Renal pelvis (tissue), 1 donor: ENCODE measurements at regions not wholly inside any gene's neighbourhood (a gene's known extent, or its start where the extent isn't known, plus 50 kb on each side); places are given as distances from the start of the nearest gene placed in this dataset.
A peak's percentile ranks its signal among the peaks of the same experiment; 100 is the strongest.
"Not testable (repeated sequence)": the region's sequence is repeated elsewhere in the genome, so short reads cannot be mapped to it uniquely, and the experiment has no call there.

ENCODE experiments used
- DNase-seq: peaks from one replicate; pipeline ENCODE4 v3.0.0-alpha.2; 2013

DNA sequence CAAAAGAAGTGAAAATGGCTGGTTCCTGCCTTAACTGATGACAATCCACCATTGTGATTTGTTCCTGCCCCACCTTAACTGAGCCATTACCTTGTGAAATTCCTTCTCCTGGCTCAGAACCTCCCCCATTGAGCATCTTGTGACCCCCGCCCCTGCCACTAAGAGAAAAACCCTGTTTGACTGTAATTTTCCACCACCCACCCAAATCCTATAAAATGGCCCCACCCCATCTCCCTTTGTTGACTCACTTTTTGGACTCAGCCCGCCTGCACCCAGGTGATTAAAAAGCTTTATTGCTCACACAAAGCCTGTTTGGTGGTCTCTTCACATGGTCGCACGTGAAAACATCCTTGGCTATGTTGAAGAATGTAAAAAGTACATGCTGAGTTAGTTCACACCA lies 197.6 kb upstream of the FBN2 start:
- not testable (repeated sequence) for DNase-seq

DNA sequence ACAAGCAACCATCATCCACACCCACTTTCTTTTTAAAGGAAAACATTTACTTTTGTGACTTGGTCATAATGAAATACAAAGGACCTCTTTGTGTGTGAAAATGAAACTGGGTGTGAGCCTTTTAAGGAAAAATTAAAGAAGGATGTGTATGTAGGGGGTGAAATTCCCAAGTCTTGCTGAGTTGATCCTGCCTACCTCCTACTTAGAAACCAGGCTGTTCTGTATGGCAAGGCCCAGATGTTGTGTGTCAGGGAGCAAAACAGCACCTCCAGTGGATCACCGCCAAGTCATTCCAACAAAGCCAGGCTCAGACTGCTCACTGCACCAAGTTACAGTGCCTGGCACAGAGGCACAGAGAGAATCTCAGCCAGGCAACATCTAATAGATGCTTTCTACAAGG lies 198.5 kb upstream of the FBN2 start:
- DNase-seq, result no peak

DNA sequence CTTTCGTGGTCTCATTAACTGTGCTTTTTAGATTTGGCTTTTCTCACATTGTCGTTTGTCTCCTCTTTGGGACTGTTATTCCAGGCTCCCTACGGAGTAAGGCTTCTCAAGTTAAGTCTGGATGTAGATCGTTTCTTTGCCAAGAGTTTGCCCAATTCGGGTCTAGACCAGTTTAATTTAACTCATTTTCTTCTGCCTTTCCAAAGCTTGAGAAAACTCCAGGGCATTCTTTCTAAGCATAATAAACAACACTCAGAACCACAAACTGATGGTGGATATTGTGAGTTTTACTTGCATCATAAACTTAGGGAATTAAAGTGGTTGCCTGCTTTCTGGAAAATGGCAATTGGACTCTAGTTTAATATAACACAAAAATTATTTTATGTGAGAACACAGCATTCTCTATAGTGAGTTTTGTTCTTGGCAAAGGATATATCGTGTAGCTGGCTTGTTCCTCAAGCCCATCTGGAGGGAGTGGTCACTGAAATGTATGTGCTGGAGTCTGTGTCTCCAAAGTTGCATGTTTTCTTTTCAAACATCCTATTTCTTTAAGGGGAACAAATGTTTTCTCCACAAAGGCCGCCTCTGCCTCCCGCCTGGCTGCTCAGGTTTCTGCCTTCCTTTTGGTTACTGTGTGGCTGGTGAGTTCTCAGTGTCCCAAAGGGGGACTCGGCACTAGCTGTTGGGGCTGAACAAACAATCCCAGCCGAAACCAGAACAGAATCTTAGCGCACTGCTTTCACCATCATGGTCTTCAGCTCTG lies 211.3 kb upstream of the FBN2 start:
- DNase-seq, result no peak

DNA sequence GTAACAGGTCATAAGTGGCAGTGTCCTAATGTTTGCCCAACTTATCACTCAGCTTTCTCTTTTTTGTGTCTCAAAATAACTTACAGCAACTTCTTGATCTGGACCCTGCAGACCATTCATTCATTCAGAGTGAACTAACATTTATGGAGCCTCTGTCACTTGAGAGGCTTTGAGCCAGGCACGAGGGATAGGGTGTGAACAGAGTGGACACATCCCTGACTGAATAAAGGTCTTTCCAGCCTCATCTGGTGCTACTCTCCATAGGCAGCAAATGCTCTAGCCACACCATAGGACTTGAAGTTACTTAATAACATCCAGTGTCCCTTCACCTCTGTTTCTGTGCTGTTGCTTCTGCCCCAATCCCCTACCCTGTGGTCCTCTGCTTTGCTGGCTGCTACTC lies 212.1 kb upstream of the FBN2 start:
- DNase-seq, result no peak

DNA sequence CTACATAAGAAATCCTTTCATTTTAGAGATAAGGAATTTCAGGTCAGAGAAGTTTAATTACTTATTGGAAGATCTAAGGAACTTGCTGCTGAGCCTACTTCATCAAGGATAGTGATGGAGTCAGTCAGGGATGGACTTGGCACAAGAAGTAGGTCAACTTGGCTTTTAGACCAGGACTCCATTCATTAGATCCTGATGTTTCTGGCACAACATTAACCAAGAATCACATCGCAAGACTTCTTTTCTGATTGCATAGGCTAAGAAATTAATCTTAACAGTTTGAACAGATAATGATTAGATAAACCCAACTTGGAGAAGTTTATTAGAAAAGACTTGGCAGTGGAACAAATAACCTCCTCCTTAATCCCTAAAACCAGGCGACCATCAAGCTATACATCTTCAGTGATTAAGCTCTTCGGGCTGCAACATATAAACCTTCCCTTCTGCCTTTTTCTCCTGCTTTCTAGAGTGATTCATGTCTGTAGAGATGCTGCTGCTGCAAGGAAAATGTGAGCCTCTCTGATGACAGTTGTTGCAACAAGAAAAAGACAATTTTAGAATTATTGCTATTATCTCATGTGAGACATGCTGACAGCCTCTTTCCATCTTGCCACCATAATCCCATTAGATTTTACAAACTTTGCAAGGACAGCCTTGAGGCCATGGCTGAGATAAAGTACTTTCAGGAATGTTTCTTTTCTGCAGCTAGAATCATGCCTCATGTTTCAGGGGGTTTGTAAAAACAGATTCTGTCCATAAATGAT lies 207.9 kb upstream of the SLC27A6 start:
- DNase-seq, result no peak

DNA sequence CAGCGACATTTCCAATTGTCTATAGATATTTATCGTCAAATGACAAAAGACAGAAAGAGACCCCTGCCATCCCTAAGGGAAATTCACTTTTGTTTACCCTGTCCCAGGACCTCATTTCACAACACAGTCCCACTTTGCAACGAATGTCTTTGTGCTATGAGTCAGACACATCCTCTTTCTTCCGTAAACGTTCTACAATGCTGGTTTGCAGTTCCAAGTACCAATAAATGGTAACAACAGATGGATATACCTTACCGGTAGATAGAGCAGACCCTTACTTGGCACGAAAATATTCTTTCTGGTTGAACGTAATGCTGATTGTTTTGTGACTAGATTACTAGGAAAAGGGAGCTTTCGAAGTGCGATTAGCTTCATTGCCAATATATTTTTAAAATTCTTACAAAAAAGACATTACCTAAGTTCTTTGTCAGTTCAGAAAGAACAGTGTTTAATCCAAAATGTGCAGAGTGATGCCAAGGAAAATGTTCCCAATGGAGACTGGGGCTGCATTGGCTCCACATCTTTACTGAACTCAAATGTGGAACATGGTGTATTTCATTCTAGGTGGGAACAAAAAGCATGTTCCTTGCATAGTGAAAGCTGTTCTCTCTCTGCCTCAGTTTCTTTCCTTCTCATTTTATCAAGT lies 202.5 kb upstream of the SLC27A6 start:
- DNase-seq, result no peak

DNA sequence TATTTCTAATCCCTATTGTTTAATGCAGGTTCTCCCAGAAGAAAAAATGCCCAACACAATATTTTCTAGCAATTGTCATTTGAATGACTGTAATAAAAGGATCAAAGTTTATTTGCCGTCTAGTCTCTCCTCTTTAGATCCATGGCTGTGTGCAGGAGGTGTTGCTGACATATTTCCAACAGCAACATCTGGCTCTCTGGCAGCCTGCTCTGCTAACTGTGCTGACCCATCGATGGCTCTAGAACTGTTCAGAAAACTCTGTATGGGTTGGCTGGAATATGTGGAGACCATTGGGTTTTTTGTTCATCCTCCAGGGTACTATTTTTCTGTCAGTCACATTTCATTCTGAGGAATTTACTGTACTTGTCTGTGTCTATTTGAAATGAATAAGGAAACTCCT lies 202.0 kb upstream of the SLC27A6 start:
- peak; percentile 29 for DNase-seq

DNA sequence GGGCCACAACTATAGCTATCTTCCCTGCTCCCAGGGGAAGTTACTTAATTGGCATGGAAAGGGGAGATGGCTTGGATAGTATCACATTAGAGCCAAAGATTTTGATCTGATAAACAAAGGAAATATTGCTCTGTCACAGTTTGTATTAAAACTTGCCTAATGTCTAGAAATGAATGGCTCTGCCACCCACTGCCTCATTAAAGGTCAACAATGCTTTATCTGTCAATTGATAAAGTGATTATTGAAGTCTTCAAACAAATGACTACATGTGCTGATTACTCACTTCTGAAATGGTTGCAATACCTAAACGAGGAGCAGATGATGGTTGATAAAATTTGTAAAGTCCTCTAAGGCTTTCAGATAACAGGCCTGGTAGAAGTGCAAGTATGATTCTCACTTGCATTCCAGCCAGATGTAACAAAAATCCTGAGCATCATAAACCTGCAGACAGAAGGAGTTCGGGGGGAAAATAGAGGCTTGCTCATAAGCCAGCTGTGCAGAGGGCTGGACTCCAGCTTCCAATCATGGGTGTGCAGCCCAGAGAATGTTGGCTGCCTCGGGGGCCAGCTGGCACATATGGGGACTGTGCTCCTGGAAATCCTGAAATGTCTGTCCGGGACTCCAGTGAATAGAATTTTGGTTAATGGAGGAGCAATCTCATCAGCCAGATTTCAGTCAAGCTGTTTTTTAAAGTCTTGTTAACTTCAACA lies 200.5 kb upstream of the SLC27A6 start:
- DNase-seq, result no peak

DNA sequence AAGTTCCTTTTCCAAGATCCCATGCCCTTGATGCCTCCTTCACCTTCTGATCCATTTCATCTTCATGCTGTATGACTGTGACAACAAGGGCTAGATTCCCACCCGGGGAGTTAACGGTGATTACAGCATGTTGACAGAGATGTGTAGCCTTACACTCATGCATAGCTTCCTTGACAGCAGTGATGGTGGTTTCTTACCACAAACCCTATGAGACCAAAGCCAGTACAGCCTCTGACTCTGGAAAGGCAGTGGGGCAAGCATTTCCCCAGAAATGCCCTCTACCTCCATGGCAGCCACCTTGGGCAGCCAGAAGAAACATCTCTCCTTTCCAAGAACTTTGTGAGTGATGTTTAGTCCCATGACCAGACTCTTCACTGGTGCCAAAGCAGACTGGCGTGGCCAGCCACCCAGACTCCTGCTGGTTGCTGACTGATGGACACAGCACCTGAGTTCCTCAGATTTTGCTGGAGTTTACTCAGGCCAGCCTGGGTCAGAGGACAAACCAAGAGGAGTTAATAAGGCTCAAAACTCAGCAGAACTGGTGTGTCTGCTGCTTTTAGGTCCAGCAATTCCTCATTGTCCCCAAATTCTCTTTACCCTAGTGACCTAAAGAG lies 199.7 kb upstream of the SLC27A6 start:
- DNase-seq, result no peak

DNA sequence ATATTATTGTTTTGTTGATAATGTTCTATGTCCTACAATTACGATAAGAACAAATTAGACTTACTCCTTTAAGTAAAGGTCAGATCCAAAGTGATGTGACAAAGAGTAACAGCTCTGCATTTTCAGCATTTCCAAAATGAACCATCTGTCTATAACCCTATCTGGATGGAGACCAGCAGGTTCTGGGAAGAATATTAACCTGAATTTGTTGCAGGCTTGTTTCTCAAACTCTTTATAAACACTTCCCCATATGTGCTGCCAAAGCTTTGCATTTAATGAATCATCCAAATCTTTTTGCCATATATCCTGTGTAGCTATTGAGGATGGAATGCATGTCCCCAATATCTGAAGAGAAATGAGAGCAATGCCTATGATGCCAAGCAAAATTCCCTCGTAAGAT lies 198.9 kb upstream of the SLC27A6 start:
- no peak for DNase-seq

DNA sequence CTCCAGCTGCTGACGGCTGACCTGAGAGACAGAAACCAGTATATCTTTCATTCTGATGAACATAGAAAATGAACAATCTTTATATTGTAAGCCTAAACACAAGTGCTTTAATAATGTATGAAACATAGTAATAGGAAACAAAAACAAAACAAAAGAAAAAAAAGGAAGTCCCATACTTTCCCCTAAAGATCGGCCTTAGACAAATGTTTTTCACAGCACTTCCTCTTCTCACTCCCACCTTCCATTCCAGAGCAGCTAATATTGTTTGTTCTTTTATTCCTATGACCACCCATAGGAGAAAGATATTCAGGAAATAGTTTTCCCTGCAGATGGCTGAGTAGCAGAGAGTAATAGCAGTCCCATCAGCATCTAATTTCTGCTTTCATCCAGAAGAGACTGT lies 194.4 kb upstream of the SLC27A6 start:
- no peak for DNase-seq

DNA sequence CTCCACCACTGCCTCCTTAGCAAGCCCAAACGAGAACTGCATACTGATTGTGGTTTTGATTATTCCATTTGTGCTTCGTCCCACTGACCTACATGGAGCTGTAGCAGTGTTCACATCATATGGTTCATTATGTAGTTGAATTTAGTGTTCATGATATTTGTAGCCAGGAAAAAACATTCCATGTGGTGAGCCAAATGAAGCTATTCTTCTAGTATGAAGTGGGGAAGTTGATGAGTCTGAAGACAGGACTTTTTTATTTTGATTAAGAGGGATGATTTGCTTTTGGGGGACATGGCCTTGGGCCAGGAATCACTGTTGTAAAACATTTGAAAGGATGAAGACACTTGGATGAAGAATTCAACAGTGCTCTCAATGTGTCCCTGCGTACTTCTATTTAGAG lies 192.9 kb upstream of the SLC27A6 start:
- DNase-seq, result no peak

DNA sequence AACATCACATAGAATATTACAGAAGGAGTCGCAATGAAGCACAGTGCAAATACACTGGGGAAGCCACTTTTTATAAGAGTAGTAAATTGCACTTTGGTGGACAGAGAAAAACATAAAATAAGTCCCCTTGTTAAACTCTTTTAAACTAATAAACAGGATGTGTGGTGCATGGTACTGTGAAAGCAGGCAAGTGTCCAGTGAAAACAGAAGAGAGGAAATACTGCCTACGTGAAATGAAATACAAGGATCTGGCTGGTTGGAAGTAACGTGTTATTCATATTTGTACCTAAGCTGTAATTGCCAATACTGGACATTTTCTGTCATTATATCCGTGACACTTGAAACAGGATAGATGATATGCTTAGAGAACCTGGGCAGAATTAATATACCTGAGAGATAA lies 191.9 kb upstream of the SLC27A6 start:
- no peak for DNase-seq

DNA sequence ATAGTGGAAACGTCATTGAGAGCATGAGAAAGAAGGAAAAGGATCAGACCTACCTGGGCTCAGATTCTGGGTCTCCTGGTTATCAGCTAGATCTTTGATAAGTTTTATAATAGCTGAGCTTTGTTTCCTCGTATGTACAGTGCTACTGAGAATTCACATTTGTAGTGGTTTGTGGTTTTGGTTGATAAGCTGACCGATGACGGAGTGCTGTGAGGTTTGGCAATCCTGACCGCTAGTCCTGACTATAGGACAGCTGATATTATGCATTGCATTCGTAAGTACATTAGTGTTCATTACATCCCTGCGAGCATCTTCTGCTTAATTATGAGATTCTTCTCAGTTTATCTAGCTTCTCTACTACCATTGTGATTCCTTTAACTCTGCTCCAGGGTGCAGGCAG lies 190.7 kb upstream of the SLC27A6 start:
- no peak for DNase-seq

DNA sequence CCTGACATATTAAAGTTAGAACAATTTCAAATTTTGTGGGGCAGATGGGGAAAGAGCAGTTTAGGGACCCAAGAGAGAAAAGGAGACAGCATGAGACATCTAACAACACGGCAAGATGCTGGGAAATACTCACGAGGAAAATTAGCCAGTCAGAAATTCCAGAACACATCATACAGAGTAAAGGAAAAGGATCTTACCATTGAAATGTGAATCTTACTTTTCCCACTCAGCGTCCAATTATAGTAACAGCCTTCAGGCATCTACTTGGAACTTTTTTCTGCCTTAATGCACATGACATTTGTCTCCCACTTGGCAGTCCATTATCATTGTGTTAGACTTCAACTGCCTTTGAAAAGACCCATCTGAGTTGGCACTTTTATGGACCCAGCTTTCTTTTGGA lies 189.7 kb upstream of the SLC27A6 start:
- DNase-seq, result no peak

DNA sequence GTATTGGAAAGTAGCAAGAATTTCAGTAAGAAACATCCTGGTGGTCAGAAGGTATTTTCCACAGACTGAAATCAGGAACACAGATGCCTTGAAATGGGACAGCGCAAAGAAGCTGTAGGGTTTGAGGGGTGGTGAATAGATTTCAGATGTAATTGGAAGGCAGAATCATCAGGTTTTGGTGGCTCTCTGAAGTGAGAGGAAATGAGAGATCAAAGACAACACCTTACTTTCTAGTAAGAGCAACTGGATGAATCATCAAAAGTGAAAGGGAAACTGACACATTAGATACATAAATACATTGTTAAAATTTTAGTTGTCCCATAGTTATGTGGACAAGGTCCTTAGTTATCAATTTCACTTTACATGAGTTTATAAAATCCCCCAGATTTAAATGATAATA lies 188.2 kb upstream of the SLC27A6 start:
- DNase-seq, result no peak

DNA sequence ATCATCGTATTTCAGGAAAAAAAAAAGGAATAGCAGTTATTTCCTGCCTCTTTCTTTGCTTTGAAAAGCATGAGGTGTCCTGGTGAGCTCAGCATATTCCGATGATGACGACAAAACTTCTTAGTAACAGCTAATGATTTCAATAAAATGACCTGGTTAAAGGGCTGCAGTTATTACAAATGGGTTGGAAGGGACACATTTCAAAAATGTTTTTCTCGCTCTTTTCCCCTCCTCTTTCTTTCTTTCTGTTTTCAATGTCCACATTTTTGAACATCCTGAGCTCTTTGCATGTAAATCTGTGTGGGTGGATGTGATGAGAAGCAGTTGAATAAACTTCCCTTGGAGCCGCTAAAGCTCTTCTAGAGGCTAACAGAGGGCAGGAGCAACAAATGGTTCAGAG lies 186.8 kb upstream of the SLC27A6 start:
- no peak for DNase-seq

DNA sequence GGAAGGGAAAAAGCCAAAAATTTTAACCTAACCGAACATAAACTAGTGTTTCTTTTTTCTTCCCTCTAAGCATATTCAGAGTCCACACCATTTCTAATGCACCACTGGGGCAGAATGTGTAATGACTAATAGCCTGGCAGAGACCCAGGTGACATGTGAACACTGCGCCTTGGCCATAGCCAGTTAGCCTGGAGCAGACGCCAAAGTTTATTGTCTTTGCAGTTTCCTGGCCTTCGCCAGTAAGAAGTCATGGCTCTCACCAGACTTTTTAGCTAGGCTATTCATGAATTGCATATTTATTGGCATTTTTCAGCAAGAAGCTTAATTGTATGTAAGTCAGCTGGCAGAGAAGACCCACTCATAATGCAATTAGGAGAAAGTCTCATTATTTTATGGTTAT lies 182.8 kb upstream of the SLC27A6 start:
- DNase-seq, result no peak

DNA sequence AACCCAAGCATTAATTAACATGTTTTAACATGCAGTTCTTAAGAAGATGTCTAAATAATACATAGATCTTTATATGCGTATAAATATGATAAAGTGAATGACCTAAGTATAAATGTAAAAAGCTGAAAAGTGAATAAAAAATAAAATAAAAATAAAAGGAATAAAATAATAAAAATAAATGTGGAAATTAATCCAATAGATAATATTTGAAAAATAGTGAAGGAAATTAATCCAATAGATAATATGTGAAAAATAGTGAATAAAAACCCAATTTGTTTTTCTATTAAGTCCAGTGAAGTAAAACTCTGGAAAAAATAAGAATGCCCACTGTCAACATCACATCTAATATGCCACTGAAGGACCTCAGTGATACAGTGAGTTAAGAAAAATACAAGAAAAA lies 180.6 kb upstream of the SLC27A6 start:
- no peak for DNase-seq

DNA sequence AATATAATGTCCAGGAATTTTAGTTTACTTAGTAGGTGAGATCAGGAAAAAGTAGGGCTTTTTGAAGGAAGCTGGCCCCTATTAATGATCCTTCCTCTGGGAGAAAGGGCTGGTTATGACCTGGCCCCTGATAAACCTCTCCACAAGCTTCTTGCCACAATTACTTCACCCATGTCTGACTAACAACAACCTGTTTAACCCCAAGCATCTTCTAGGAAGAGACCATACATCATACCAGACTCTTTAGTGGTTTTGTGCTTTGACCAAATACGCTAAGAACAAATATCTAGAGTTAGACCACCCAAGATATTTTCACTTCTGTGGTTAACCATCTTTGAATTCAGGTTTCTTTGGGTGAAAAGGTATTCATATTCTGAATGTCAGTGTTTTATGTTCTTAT lies 174.0 kb upstream of the SLC27A6 start:
- DNase-seq, result no peak

DNA sequence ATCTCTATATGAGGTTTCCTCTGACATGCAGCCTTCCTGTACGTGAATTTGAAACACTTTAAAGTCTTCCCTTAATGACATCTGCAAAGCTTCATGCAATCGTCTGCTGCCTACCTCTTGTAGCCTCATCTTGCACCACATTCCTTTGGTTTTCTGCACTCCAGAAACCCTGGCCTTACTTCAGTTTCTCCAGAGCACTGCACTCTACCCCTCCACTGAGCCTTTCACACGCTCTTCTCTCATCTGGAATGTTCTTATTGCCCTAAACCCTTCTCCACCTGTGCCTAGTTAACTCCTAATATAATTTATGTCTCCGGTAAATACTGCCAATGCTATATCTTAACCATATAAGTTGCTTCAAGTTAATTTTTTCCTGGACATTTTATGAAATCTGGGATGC lies 168.8 kb upstream of the SLC27A6 start:
- DNase-seq, result no peak

DNA sequence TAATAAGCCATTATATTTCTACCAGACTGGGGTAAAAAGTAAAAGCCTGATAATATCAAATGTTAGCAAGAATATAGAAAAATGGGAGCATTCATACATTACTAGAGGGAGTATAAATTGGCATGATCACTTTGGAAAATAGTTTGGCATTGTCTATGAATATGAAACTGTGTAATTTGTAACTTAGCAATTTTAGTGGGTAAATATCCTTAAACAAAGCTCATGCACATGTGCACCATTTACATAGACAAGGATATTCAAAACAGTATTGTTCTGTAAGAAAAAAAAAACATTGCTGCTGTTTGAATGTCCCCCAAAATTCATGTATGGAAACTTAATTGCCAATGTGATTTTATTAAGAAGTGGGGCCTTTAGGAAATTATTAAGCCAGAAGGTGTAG lies 166.4 kb upstream of the SLC27A6 start:
- DNase-seq, result no peak
